ENCODE measurements at regions not wholly inside any gene's neighbourhood (a gene's known extent, or its start where the extent isn't known, plus 50 kb on each side); places are given as distances from the start of the nearest gene placed in this dataset.

GRCh38 chr4:163688856-163689255 is 194.4 kb downstream of the TMA16 start:
- TF ChIP-seq EZH2 (IDR thresholded peaks at IDR 0.05; ENCODE audit: insufficient read depth, poor library complexity, severe bottlenecking) (no peak), EZH2phosphoT487 (IDR thresholded peaks at IDR 0.05; ENCODE audit: insufficient read depth, low read depth) (no peak)

Data from GM23248 (cell line).